DND-41 (cell line): ENCODE measurements at regions not wholly inside any gene's neighbourhood (a gene's known extent, or its start where the extent isn't known, plus 50 kb on each side); places are given as distances from the start of the nearest gene placed in this dataset.

ENCODE experiments used
- CTCF ChIP-seq: IDR thresholded peaks from 2 replicates; pipeline ENCODE4 v1.5.1; 2012; ENCODE audit warnings: borderline replicate concordance, low read length, moderate library complexity, mild to moderate bottlenecking; ENCODE audit not compliant: poor library complexity, severe bottlenecking; ENCODE audit errors: extremely low read depth
- EZH2 ChIP-seq: IDR thresholded peaks from 3 replicates; pipeline ENCODE4 v1.6.1; 2012; ENCODE audit warnings: borderline replicate concordance, low read depth, mild to moderate bottlenecking, moderate library complexity, low read length, inconsistent platforms; ENCODE audit not compliant: severe bottlenecking

DNA sequence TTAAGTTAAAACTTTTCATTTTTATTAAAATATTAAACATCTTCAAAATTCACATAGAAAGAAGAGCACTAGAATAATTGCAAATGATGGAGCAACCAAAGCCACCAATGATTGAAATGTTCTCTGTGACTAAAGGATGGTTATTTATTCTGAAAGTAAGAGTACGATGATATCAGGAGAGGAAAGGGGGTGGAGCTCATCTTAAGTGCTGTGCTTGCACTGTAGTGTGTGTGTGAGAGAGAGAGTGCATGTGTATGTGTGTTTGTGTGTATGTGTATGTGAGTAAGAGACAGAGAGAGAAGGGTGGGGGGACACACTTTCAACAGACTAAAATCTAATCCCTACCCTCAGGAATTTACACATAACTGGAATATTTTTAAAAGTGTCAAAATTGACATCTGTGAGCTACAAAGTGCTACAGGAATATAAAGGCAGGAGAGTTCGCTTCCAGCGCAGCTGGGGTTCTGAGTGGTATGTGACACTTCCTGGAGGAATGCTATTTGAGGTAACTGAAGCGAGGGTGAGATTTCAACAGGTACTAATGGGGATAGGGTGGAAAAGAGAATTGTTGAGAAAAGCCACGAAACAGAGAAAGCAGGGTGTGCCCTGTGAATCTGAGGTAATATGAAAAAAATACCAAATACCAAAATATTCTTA lies 57.2 kb upstream of the SMNDC1 start:
- TF ChIP-seq CTCF (no peak), EZH2 (no peak)
